ENCODE measurements at regions not wholly inside any gene's neighbourhood (a gene's known extent, or its start where the extent isn't known, plus 50 kb on each side); places are given as distances from the start of the nearest gene placed in this dataset.

DNA sequence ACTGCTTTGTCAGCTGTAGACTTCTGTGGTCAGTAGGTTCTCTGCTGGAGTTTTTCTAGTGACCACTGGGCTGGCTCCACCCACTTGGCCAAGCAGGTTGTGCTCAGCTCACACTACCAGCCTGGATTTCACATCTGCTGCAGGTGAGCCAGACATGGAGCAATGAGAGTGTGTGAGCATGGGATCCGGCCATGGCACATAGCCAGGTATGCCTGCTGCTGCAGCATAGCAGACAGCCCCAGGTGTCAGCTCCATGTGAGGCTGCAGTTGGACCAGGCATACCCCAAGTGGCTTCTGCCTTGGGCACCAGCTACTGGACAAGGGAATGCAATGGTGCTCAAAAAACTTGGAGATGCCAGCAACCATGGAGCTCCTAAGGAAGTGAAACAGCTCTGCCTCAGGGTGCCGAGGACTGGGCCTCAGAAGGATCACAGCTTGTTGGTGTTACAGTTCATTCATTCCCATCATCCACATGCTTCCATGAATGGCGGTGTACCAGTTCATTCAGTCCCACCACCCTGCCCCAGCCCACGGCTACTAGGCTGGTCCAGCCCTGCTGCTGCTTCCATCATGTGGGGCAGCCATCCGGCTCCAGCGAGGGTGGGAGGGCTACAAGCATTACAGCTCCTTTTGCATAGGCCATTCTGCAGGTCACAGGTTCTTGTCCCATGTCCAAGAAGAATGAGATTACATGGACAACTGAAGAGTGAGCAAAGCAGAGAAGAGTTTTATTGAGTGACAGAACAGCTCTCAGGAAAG lies 389.1 kb upstream of the PCDH7 start:
- intact Hi-C loops (cut with micrococcal nuclease; ENCODE audit: unreplicated experiment) = no loop called here
- no peaks in the 10 kb centered on the region for H3K36me3 ChIP-seq (replicated peaks in 1 of 2; ENCODE audit: control insufficient read depth in 1 of 2, insufficient read depth in 2 of 2, low read length in 2 of 2)
- no peak for FAIRE-seq

More for the DNA sequence above, 389.1 kb upstream of the PCDH7 start:
- no TSS peak for BruUV-seq (replicated peaks)
- 0% methylated on average over 2 of the region's 6 CpGs for WGBS (ENCODE audit: low lambda C conversion rate)
- in situ Hi-C loops (cut with HindIII; ENCODE audit: extremely low pct_ligation_motif_present, low pct_unique_long_range_greater_than_20kb) = no loop called here
- Histone ChIP-seq H4K20me1 (ENCODE audit: insufficient read depth, low read length) (no peaks in the 10 kb centered on the region), H3K4me3 (replicated peaks in 1 of 3; ENCODE audit: insufficient read depth in 1 of 3, low read depth in 2 of 3, low read length in 3 of 3) (no peak overlapping the region), H3K4me1 (ENCODE audit: insufficient read depth, low read length) (no peaks in the 10 kb centered on the region), H3K79me2 (ENCODE audit: insufficient read depth, low read length) (no peaks in the 10 kb centered on the region), H3K4me2 (ENCODE audit: low read depth, low read length) (no peak overlapping the region), H3K27me3 (ENCODE audit: control insufficient read depth in 1 of 2, insufficient read depth in 2 of 2, low read length in 2 of 2) (no peaks in the 10 kb centered on the region), H2AFZ (ENCODE audit: low read length) (no peak overlapping the region), H3K9me3 (ENCODE audit: low read length) (peaks cover 82% of the 10 kb centered on the region), H3K9ac (ENCODE audit: insufficient read depth, low read depth, low read length) (no peak overlapping the region), H3K27ac (ENCODE audit: extremely low read length, insufficient read depth, low read length) (no peak overlapping the region)
- CTCF ChIA-PET (ENCODE audit: low intra/inter-chr PET ratio, low total read pairs) = no interaction called here
- DNase-seq (ENCODE audit: low spot score) (no peak), ATAC-seq (no peak)
- TF ChIP-seq ZNF639 (CRISPR knock-in tag; conservative IDR thresholded peaks at IDR 0.05) = no peak
- TF ChIP-seq TCF7 (IDR thresholded peaks at IDR 0.05; ENCODE audit: low read depth) = no peak
- TF ChIP-seq ZNF891 (CRISPR knock-in tag; IDR thresholded peaks at IDR 0.05) = no peak
- TF ChIP-seq, protein P1, sequence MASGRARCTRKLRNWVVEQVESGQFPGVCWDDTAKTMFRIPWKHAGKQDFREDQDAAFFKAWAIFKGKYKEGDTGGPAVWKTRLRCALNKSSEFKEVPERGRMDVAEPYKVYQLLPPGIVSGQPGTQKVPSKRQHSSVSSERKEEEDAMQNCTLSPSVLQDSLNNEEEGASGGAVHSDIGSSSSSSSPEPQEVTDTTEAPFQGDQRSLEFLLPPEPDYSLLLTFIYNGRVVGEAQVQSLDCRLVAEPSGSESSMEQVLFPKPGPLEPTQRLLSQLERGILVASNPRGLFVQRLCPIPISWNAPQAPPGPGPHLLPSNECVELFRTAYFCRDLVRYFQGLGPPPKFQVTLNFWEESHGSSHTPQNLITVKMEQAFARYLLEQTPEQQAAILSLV (CRISPR knock-in tag; IDR thresholded peaks at IDR 0.05; ENCODE audit: borderline replicate concordance) = no peak
- TF ChIP-seq IKZF4 (CRISPR knock-in tag; IDR thresholded peaks at IDR 0.05; ENCODE audit: borderline replicate concordance, low read depth, not compliant biosample characterization) = no peak
- TF ChIP-seq ZNF788 (CRISPR knock-in tag; IDR thresholded peaks at IDR 0.05; ENCODE audit: borderline replicate concordance) = no peak
- TF ChIP-seq ZNF75D (CRISPR knock-in tag; IDR thresholded peaks at IDR 0.05; ENCODE audit: borderline replicate concordance) = no peak
- TF ChIP-seq, protein P2, sequence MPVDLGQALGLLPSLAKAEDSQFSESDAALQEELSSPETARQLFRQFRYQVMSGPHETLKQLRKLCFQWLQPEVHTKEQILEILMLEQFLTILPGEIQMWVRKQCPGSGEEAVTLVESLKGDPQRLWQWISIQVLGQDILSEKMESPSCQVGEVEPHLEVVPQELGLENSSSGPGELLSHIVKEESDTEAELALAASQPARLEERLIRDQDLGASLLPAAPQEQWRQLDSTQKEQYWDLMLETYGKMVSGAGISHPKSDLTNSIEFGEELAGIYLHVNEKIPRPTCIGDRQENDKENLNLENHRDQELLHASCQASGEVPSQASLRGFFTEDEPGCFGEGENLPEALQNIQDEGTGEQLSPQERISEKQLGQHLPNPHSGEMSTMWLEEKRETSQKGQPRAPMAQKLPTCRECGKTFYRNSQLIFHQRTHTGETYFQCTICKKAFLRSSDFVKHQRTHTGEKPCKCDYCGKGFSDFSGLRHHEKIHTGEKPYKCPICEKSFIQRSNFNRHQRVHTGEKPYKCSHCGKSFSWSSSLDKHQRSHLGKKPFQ (CRISPR knock-in tag; IDR thresholded peaks at IDR 0.05; ENCODE audit: insufficient replicate concordance) = no peak
- TF ChIP-seq CERS6 (CRISPR knock-in tag; IDR thresholded peaks at IDR 0.05) = no peak
- POLR2A ChIA-PET = no interaction called here
